Activated CD8-positive, alpha-beta T cell treated with anti-CD3 and anti-CD28 coated beads, Interleukin-2, amount 10 ng/mL, durations not matched to agents 7 days and 5 days (primary cell): ENCODE measurements at regions not wholly inside any gene's neighbourhood (a gene's known extent, or its start where the extent isn't known, plus 50 kb on each side); places are given as distances from the start of the nearest gene placed in this dataset.

Source experiments
- ATAC-seq: fragments of 150-1000 bp; cut with Tn5 transposase; one replicate; pipeline ENCODE4 v1.10.0; 2021; ENCODE audit warnings: moderate library complexity
- CTCF ChIA-PET: fragments of 350-600 bp; sonication (Branson Sonifier 250); formaldehyde crosslinking; loops from one replicate; lab custom pipeline; 2021; ENCODE audit warnings: antibody characterized with exemption; lab: Charles Lee
- POLR2A ChIA-PET: fragments of 350-600 bp; sonication (Branson Sonifier 250); formaldehyde crosslinking; loops from one replicate; lab custom pipeline; 2021; ENCODE audit warnings: antibody characterized with exemption; lab: Charles Lee
- DNase-seq: peaks from one replicate; pipeline ENCODE4 v3.0.0-alpha.2; 2020
- H3K27ac Mint-ChIP-seq: one replicate; pipeline ENCODE4 v1.8.0; 2021; ENCODE audit warnings: mild to moderate bottlenecking, mixed read lengths
- H3K27me3 Mint-ChIP-seq: one replicate; pipeline ENCODE4 v1.8.0; 2021; ENCODE audit warnings: low read depth, mixed read lengths
- H3K36me3 Mint-ChIP-seq: one replicate; pipeline ENCODE4 v1.8.0; 2021; ENCODE audit warnings: low read depth, mixed read lengths
- H3K4me1 Mint-ChIP-seq: one replicate; pipeline ENCODE4 v1.8.0; 2021; ENCODE audit warnings: low read depth, mixed read lengths
- H3K4me3 Mint-ChIP-seq: one replicate; pipeline ENCODE4 v1.8.0; 2021; ENCODE audit warnings: mild to moderate bottlenecking, mixed read lengths
- H3K9me3 Mint-ChIP-seq: one replicate; pipeline ENCODE4 v1.8.0; 2022; ENCODE audit warnings: mixed read lengths; ENCODE audit not compliant: insufficient read depth

GRCh38 chr20:39638731-39639130 lies 676.6 kb downstream of the DHX35 start:
- no peak for ATAC-seq
- POLR2A ChIA-PET: no interaction called here
- DNase-seq: no peak
- Mint-ChIP-seq H3K27ac (no peak overlapping the region), H3K4me3 (no peak overlapping the region), H3K4me1 (no peaks in the 10 kb centered on the region), H3K36me3 (no peaks in the 10 kb centered on the region), H3K27me3 (no peaks in the 10 kb centered on the region), H3K9me3 (no peaks in the 10 kb centered on the region)
- CTCF ChIA-PET: no interaction called here

GRCh38 chr20:39633689-39634088 lies 671.5 kb downstream of the DHX35 start:
- POLR2A ChIA-PET: no interaction called here
- DNase-seq: no peak
- H3K36me3 Mint-ChIP-seq: no peaks in the 10 kb centered on the region
- no peaks in the 10 kb centered on the region for H3K9me3 Mint-ChIP-seq
- CTCF ChIA-PET: no interaction called here
- ATAC-seq: no peak
- no peaks in the 10 kb centered on the region for H3K4me1 Mint-ChIP-seq
- no peak overlapping the region for H3K4me3 Mint-ChIP-seq
- H3K27ac Mint-ChIP-seq: no peak overlapping the region
- H3K27me3 Mint-ChIP-seq: no peaks in the 10 kb centered on the region

- ChIA-PET POLR2A (no interaction called here), CTCF (no interaction called here)
- Mint-ChIP-seq H3K27ac (no peak overlapping the region), H3K27me3 (no peaks in the 10 kb centered on the region), H3K9me3 (no peaks in the 10 kb centered on the region), H3K4me3 (no peak overlapping the region), H3K36me3 (no peaks in the 10 kb centered on the region), H3K4me1 (no peaks in the 10 kb centered on the region)
- DNase-seq (no peak), ATAC-seq (no peak)
Measured at GRCh38 chr20:39632757-39633156, 670.6 kb downstream of the DHX35 start.

GRCh38 chr20:39632176-39632575 lies 670.0 kb downstream of the DHX35 start:
- DNase-seq: no peak
- no peak overlapping the region for H3K4me3 Mint-ChIP-seq
- ATAC-seq: no peak
- H3K36me3 Mint-ChIP-seq: no peaks in the 10 kb centered on the region
- no peaks in the 10 kb centered on the region for H3K9me3 Mint-ChIP-seq
- no peaks in the 10 kb centered on the region for H3K4me1 Mint-ChIP-seq
- POLR2A ChIA-PET: no interaction called here
- no peaks in the 10 kb centered on the region for H3K27me3 Mint-ChIP-seq
- CTCF ChIA-PET: no interaction called here
- no peak overlapping the region for H3K27ac Mint-ChIP-seq

- Mint-ChIP-seq H3K36me3 (no peaks in the 10 kb centered on the region), H3K27me3 (no peaks in the 10 kb centered on the region), H3K4me1 (no peaks in the 10 kb centered on the region), H3K4me3 (no peak overlapping the region), H3K9me3 (no peaks in the 10 kb centered on the region), H3K27ac (no peak overlapping the region)
- ChIA-PET POLR2A (no interaction called here), CTCF (no interaction called here)
- ATAC-seq (no peak), DNase-seq (no peak)
Measured at GRCh38 chr20:39631557-39631956, 669.4 kb downstream of the DHX35 start.

- DNase-seq (no peak), ATAC-seq (no peak)
- Mint-ChIP-seq H3K27me3 (peaks cover 2% of the 10 kb centered on the region), H3K9me3 (peaks cover 3% of the 10 kb centered on the region), H3K27ac (no peak overlapping the region), H3K36me3 (no peaks in the 10 kb centered on the region), H3K4me1 (no peaks in the 10 kb centered on the region), H3K4me3 (no peak overlapping the region)
- POLR2A ChIA-PET: no interaction called here
- CTCF ChIA-PET: no interaction called here
Measured at GRCh38 chr20:39630215-39630908, 668.2 kb downstream of the DHX35 start.

- no peak overlapping the region for H3K4me3 Mint-ChIP-seq
- peaks cover 3% of the 10 kb centered on the region for H3K9me3 Mint-ChIP-seq
- CTCF ChIA-PET: no interaction called here
- no peaks in the 10 kb centered on the region for H3K4me1 Mint-ChIP-seq
- peaks cover 2% of the 10 kb centered on the region for H3K27me3 Mint-ChIP-seq
- POLR2A ChIA-PET: no interaction called here
- no peak for ATAC-seq
- DNase-seq: no peak
- H3K36me3 Mint-ChIP-seq: no peaks in the 10 kb centered on the region
- no peak overlapping the region for H3K27ac Mint-ChIP-seq
Measured at GRCh38 chr20:39627765-39628164, 665.6 kb downstream of the DHX35 start.

- no peak for ATAC-seq
- Mint-ChIP-seq H3K27ac (no peak overlapping the region), H3K36me3 (no peaks in the 10 kb centered on the region), H3K27me3 (peaks cover 2% of the 10 kb centered on the region), H3K9me3 (peaks cover 3% of the 10 kb centered on the region), H3K4me1 (no peaks in the 10 kb centered on the region), H3K4me3 (no peak overlapping the region)
- CTCF ChIA-PET: no interaction called here
- POLR2A ChIA-PET: no interaction called here
- no peak for DNase-seq
Measured at GRCh38 chr20:39624316-39624715, 662.2 kb downstream of the DHX35 start.

GRCh38 chr20:39623584-39624234 lies 661.6 kb downstream of the DHX35 start:
- H3K4me1 Mint-ChIP-seq: no peaks in the 10 kb centered on the region
- DNase-seq (no peak), ATAC-seq (no peak)
- ChIA-PET CTCF (no interaction called here), POLR2A (no interaction called here)
- peaks cover 3% of the 10 kb centered on the region for H3K9me3 Mint-ChIP-seq
- peaks cover 2% of the 10 kb centered on the region for H3K27me3 Mint-ChIP-seq
- no peaks in the 10 kb centered on the region for H3K36me3 Mint-ChIP-seq
- no peak overlapping the region for H3K27ac Mint-ChIP-seq
- no peak overlapping the region for H3K4me3 Mint-ChIP-seq

- POLR2A ChIA-PET: no interaction called here
- Mint-ChIP-seq H3K4me1 (no peaks in the 10 kb centered on the region), H3K36me3 (no peaks in the 10 kb centered on the region), H3K4me3 (no peak overlapping the region), H3K9me3 (no peaks in the 10 kb centered on the region), H3K27ac (no peak overlapping the region), H3K27me3 (no peaks in the 10 kb centered on the region)
- DNase-seq (no peak), ATAC-seq (no peak)
- CTCF ChIA-PET: no interaction called here
Measured at GRCh38 chr20:39619271-39619785, 657.2 kb downstream of the DHX35 start.

GRCh38 chr20:39611901-39612300 lies 649.8 kb downstream of the DHX35 start:
- DNase-seq (no peak), ATAC-seq (no peak)
- Mint-ChIP-seq H3K4me3 (no peak overlapping the region), H3K36me3 (no peaks in the 10 kb centered on the region), H3K27ac (no peak overlapping the region), H3K4me1 (no peaks in the 10 kb centered on the region), H3K9me3 (no peaks in the 10 kb centered on the region), H3K27me3 (no peaks in the 10 kb centered on the region)
- ChIA-PET POLR2A (no interaction called here), CTCF (no interaction called here)

GRCh38 chr20:39607141-39607540 lies 645.0 kb downstream of the DHX35 start:
- DNase-seq (no peak), ATAC-seq (no peak)
- H3K36me3 Mint-ChIP-seq: no peaks in the 10 kb centered on the region
- H3K27me3 Mint-ChIP-seq: no peaks in the 10 kb centered on the region
- no peaks in the 10 kb centered on the region for H3K4me1 Mint-ChIP-seq
- ChIA-PET CTCF (no interaction called here), POLR2A (no interaction called here)
- no peak overlapping the region for H3K27ac Mint-ChIP-seq
- no peaks in the 10 kb centered on the region for H3K9me3 Mint-ChIP-seq
- no peak overlapping the region for H3K4me3 Mint-ChIP-seq
